AG04449 (cell line): ENCODE measurements at regions not wholly inside any gene's neighbourhood (a gene's known extent, or its start where the extent isn't known, plus 50 kb on each side); places are given as distances from the start of the nearest gene placed in this dataset.

Experiments
- CTCF ChIA-PET: fragments of 350-600 bp; formaldehyde crosslinking; extraction: SDS; loops from one replicate; lab custom pipeline; 2021; ENCODE audit warnings: antibody characterized with exemption; lab: Yijun Ruan, JAX
- POLR2A ChIA-PET: fragments of 400-600, 350-600 bp; formaldehyde crosslinking; extraction: SDS; loops from one replicate; lab custom pipeline; 2020; ENCODE audit warnings: antibody characterized with exemption, inconsistent platforms; lab: Yijun Ruan, JAX
- DNase-seq: peaks from one replicate; pipeline ENCODE4 v3.0.0-alpha.2; 2010; ENCODE audit warnings: low read depth, low spot score
- H3K4me3 ChIP-seq: 2 replicates; pipeline ENCODE4 v1.5.1; 2011; ENCODE audit warnings: low read depth, mild to moderate bottlenecking, control low read depth, low read length
- CTCF ChIP-seq: IDR thresholded peaks from one replicate; pipeline ENCODE4 v1.5.1; 2011; ENCODE audit warnings: mild to moderate bottlenecking, moderate library complexity, low read length, control low read depth, inconsistent platforms; ENCODE audit not compliant: insufficient read depth; ENCODE audit errors: missing control alignments

- no peak for TF ChIP-seq CTCF
- no peak for DNase-seq
- no peak overlapping the region for H3K4me3 ChIP-seq
- POLR2A ChIA-PET, result no interaction called here
- CTCF ChIA-PET, result no interaction called here
Observed at GRCh38 chr18:40233931-40234616, 1721.0 kb upstream of the PIK3C3 start.

GRCh38 chr18:40222776-40223175 is 1732.3 kb upstream of the PIK3C3 start:
- TF ChIP-seq CTCF, result no peak
- ChIA-PET POLR2A (no interaction called here), CTCF (no interaction called here)
- DNase-seq, result no peak
- H3K4me3 ChIP-seq, result no peak overlapping the region

GRCh38 chr18:40216856-40217255 is 1738.2 kb upstream of the PIK3C3 start:
- CTCF ChIA-PET, result no interaction called here
- TF ChIP-seq CTCF, result no peak
- POLR2A ChIA-PET, result no interaction called here
- H3K4me3 ChIP-seq, result no peak overlapping the region
- DNase-seq, result no peak

GRCh38 chr18:40215979-40216378 is 1739.1 kb upstream of the PIK3C3 start:
- ChIA-PET POLR2A (no interaction called here), CTCF (no interaction called here)
- DNase-seq, result no peak
- H3K4me3 ChIP-seq, result no peak overlapping the region
- no peak for TF ChIP-seq CTCF

- ChIA-PET POLR2A (no interaction called here), CTCF (no interaction called here)
- DNase-seq, result no peak
- no peak overlapping the region for H3K4me3 ChIP-seq
- TF ChIP-seq CTCF, result no peak
Observed at GRCh38 chr18:40210696-40211095, 1744.3 kb upstream of the PIK3C3 start.

GRCh38 chr18:40208958-40209357 is 1746.1 kb upstream of the PIK3C3 start:
- no peak for TF ChIP-seq CTCF
- no peak for DNase-seq
- no peak overlapping the region for H3K4me3 ChIP-seq
- CTCF ChIA-PET, result no interaction called here
- POLR2A ChIA-PET, result no interaction called here
